SK-N-SH treated with all-trans-retinoic acid at 6 μM for 48 hours (cell line): ENCODE measurements at regions not wholly inside any gene's neighbourhood (a gene's known extent, or its start where the extent isn't known, plus 50 kb on each side); places are given as distances from the start of the nearest gene placed in this dataset.

ENCODE experiments used
- ATAC-seq: fragments of 200-7000 bp; cut with Tn5 transposase; 3 replicates; pipeline ENCODE4 v1.9.1; 2020; ENCODE audit warnings: mild to moderate bottlenecking, moderate library complexity
- ARNTL ChIP-seq: fragments of 450-650 bp; formaldehyde crosslinking; IDR thresholded peaks from 2 replicates; pipeline ENCODE4 v1.5.0; 2020; ENCODE audit warnings: low read depth, mild to moderate bottlenecking, moderate library complexity, borderline replicate concordance
- BACH2 ChIP-seq: fragments of 250-450 bp; sonication (Bioruptor Pico); IDR thresholded peaks from 2 replicates; pipeline ENCODE4 v1.9.0; 2021; ENCODE audit warnings: mild to moderate bottlenecking, borderline replicate concordance
- CREB5 ChIP-seq: fragments of 250-450 bp; sonication (Bioruptor Pico); IDR thresholded peaks from 2 replicates; pipeline ENCODE4 v1.5.1; 2020; ENCODE audit warnings: low read depth, mild to moderate bottlenecking, moderate library complexity
- CSDC2 ChIP-seq: fragments of 250-450 bp; sonication (Bioruptor Pico); IDR thresholded peaks from 2 replicates; pipeline ENCODE4 v1.5.0; 2020; ENCODE audit warnings: mild to moderate bottlenecking, moderate library complexity
- ESRRG ChIP-seq: fragments of 250-450 bp; sonication (Bioruptor Pico); IDR thresholded peaks from 2 replicates; pipeline ENCODE4 v1.6.1; 2021; ENCODE audit warnings: mild to moderate bottlenecking
- GLIS3 ChIP-seq: fragments of 250-450 bp; sonication (Bioruptor Pico); IDR thresholded peaks from 2 replicates; pipeline ENCODE4 v1.5.0; 2020; ENCODE audit warnings: mild to moderate bottlenecking, moderate library complexity
- ISL1 ChIP-seq: fragments of 250-450 bp; sonication (Bioruptor Pico); IDR thresholded peaks from 2 replicates; pipeline ENCODE4 v2.1.2; 2022; ENCODE audit warnings: mild to moderate bottlenecking, moderate library complexity
- OSR1 ChIP-seq: fragments of 250-450 bp; sonication (Bioruptor Pico); IDR thresholded peaks from 2 replicates; pipeline ENCODE4 v1.8.0; 2022; ENCODE audit warnings: moderate library complexity, mild to moderate bottlenecking, inconsistent platforms
- PATZ1 ChIP-seq: fragments of 250-450 bp; sonication (Bioruptor Pico); IDR thresholded peaks from 2 replicates; pipeline ENCODE4 v1.8.0; 2020; ENCODE audit warnings: mild to moderate bottlenecking, moderate library complexity, borderline replicate concordance
- POU6F1 ChIP-seq: fragments of 250-450 bp; sonication (Bioruptor Pico); IDR thresholded peaks from 2 replicates; pipeline ENCODE4 v1.8.0; 2021; ENCODE audit warnings: low read depth, mild to moderate bottlenecking, moderate library complexity, borderline replicate concordance
- PPARA ChIP-seq: fragments of 250-450 bp; sonication (Bioruptor Pico); IDR thresholded peaks from 2 replicates; pipeline ENCODE4 v1.5.0; 2020; ENCODE audit warnings: mild to moderate bottlenecking, borderline replicate concordance
- RARB ChIP-seq: fragments of 250-450 bp; sonication (Bioruptor Pico); IDR thresholded peaks from 2 replicates; pipeline ENCODE4 v1.8.0; 2021; ENCODE audit warnings: mild to moderate bottlenecking, moderate library complexity
- SNAI2 ChIP-seq: fragments of 250-450 bp; sonication (Bioruptor Pico); IDR thresholded peaks from 2 replicates; pipeline ENCODE4 v1.5.0; 2020; ENCODE audit warnings: mild to moderate bottlenecking, moderate library complexity
- TCF4 ChIP-seq: fragments of 250-450 bp; sonication (Bioruptor Pico); IDR thresholded peaks from 2 replicates; pipeline ENCODE4 v1.8.0; 2021; ENCODE audit warnings: mild to moderate bottlenecking, moderate library complexity, borderline replicate concordance
- TSHZ2 ChIP-seq: fragments of 250-450 bp; sonication (Bioruptor Pico); IDR thresholded peaks from 2 replicates; pipeline ENCODE4 v1.5.0; 2020; ENCODE audit warnings: mild to moderate bottlenecking, moderate library complexity
- ZC3H10 ChIP-seq: fragments of 250-450 bp; sonication (Bioruptor Pico); IDR thresholded peaks from 2 replicates; pipeline ENCODE4 v1.5.1; 2021; ENCODE audit warnings: mild to moderate bottlenecking, moderate library complexity
- ZFP3 ChIP-seq: fragments of 250-450 bp; sonication (Bioruptor Pico); IDR thresholded peaks from 2 replicates; pipeline ENCODE4 v1.5.0; 2020; ENCODE audit warnings: mild to moderate bottlenecking, moderate library complexity
- ZFP30 ChIP-seq: fragments of 450-650 bp; formaldehyde crosslinking; IDR thresholded peaks from 2 replicates; pipeline ENCODE4 v1.5.0; 2022; ENCODE audit warnings: mild to moderate bottlenecking, moderate library complexity
- ZNF565 ChIP-seq: fragments of 450-650 bp; formaldehyde crosslinking; conservative IDR thresholded peaks from 2 replicates; pipeline ENCODE4 v1.5.0; 2020; ENCODE audit warnings: low read depth, mild to moderate bottlenecking, moderate library complexity
- ZNF70 ChIP-seq: fragments of 450-650 bp; formaldehyde crosslinking; IDR thresholded peaks from 2 replicates; pipeline ENCODE4 v1.5.0; 2020; ENCODE audit warnings: mild to moderate bottlenecking, moderate library complexity
- ZNF8 ChIP-seq: fragments of 450-650 bp; formaldehyde crosslinking; IDR thresholded peaks from 2 replicates; pipeline ENCODE4 v1.5.0; 2020; ENCODE audit warnings: mild to moderate bottlenecking, moderate library complexity
- TF ChIP-seq, protein P1 (sequence below): fragments of 250-450 bp; sonication (Bioruptor Pico); IDR thresholded peaks from 2 replicates; pipeline ENCODE4 v1.5.1; 2021; ENCODE audit warnings: mild to moderate bottlenecking, moderate library complexity

- TF ChIP-seq ESRRG (CRISPR knock-in tag) = no peak
- TF ChIP-seq CSDC2 (CRISPR knock-in tag) = no peak
- TF ChIP-seq SNAI2 (CRISPR knock-in tag) = no peak
- TF ChIP-seq ZNF8 (CRISPR knock-in tag) = no peak
- TF ChIP-seq BACH2 (CRISPR knock-in tag) = no peak
- TF ChIP-seq POU6F1 = no peak
- TF ChIP-seq OSR1 = no peak
- no peak for TF ChIP-seq ZFP3 (CRISPR knock-in tag)
- TF ChIP-seq ISL1 = no peak
- no peak for TF ChIP-seq ZNF70 (CRISPR knock-in tag)
- TF ChIP-seq, protein P1, sequence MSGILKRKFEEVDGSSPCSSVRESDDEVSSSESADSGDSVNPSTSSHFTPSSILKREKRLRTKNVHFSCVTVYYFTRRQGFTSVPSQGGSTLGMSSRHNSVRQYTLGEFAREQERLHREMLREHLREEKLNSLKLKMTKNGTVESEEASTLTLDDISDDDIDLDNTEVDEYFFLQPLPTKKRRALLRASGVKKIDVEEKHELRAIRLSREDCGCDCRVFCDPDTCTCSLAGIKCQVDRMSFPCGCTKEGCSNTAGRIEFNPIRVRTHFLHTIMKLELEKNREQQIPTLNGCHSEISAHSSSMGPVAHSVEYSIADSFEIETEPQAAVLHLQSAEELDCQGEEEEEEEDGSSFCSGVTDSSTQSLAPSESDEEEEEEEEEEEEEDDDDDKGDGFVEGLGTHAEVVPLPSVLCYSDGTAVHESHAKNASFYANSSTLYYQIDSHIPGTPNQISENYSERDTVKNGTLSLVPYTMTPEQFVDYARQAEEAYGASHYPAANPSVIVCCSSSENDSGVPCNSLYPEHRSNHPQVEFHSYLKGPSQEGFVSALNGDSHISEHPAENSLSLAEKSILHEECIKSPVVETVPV (CRISPR knock-in tag) = no peak
- no peak for TF ChIP-seq ARNTL (CRISPR knock-in tag)
- TF ChIP-seq GLIS3 (CRISPR knock-in tag) = no peak
- TF ChIP-seq PATZ1 (CRISPR knock-in tag) = no peak
- TF ChIP-seq ZFP30 = no peak
- no peak for TF ChIP-seq TCF4 (CRISPR knock-in tag)
- TF ChIP-seq RARB (CRISPR knock-in tag) = no peak
- TF ChIP-seq ZC3H10 (CRISPR knock-in tag) = no peak
- no peak for TF ChIP-seq ZNF565 (CRISPR knock-in tag)
- no peak for TF ChIP-seq PPARA (CRISPR knock-in tag)
- no peak for ATAC-seq
These were observed 124.8 kb downstream of the C12orf75 start for GRCh38 chr12:105455261-105455660.

- no peak for ATAC-seq
- no peak for TF ChIP-seq GLIS3 (CRISPR knock-in tag)
- TF ChIP-seq RARB (CRISPR knock-in tag) = no peak
- no peak for TF ChIP-seq CREB5 (CRISPR knock-in tag)
- no peak for TF ChIP-seq TSHZ2 (CRISPR knock-in tag)
- TF ChIP-seq CSDC2 (CRISPR knock-in tag) = no peak
- no peak for TF ChIP-seq ZNF565 (CRISPR knock-in tag)
- no peak for TF ChIP-seq BACH2 (CRISPR knock-in tag)
These were observed 126.5 kb downstream of the C12orf75 start for GRCh38 chr12:105457026-105457425.

GRCh38 chr12:105459760-105460330, 129.4 kb downstream of the C12orf75 start:
- ATAC-seq = no peak

More at GRCh38 chr12:105459760-105460330, 129.4 kb downstream of the C12orf75 start:
- TF ChIP-seq GLIS3 (CRISPR knock-in tag) = no peak
- TF ChIP-seq, protein P1 (CRISPR knock-in tag) = no peak
- TF ChIP-seq ISL1 = no peak
- no peak for TF ChIP-seq SNAI2 (CRISPR knock-in tag)
- TF ChIP-seq TCF4 (CRISPR knock-in tag) = no peak
- no peak for TF ChIP-seq ZFP3 (CRISPR knock-in tag)
- TF ChIP-seq ARNTL (CRISPR knock-in tag) = no peak
